ENCODE measurements at regions not wholly inside any gene's neighbourhood (a gene's known extent, or its start where the extent isn't known, plus 50 kb on each side); places are given as distances from the start of the nearest gene placed in this dataset.

- no peak for DNase-seq (ENCODE audit: low read depth in 2 of 2)
Measured at GRCh38 chr4:164405774-164406173, 348.2 kb upstream of the SMIM31 start.

- no peak for DNase-seq (ENCODE audit: low read depth in 2 of 2)
Measured at GRCh38 chr4:164408831-164409230, 345.1 kb upstream of the SMIM31 start.

- no peak for DNase-seq (ENCODE audit: low read depth in 2 of 2)
Measured at GRCh38 chr4:164410401-164410800, 343.5 kb upstream of the SMIM31 start.

GRCh38 chr4:164412246-164412645, 341.7 kb upstream of the SMIM31 start:
- no peak for DNase-seq (ENCODE audit: low read depth in 2 of 2)

GRCh38 chr4:164413743-164414142, 340.2 kb upstream of the SMIM31 start:
- DNase-seq (ENCODE audit: low read depth in 2 of 2), result no peak

GRCh38 chr4:164423819-164424218, 330.1 kb upstream of the SMIM31 start:
- no peak for DNase-seq (ENCODE audit: low read depth in 2 of 2)

GRCh38 chr4:164424846-164425245, 329.1 kb upstream of the SMIM31 start:
- no peak for DNase-seq (ENCODE audit: low read depth in 2 of 2)

GRCh38 chr4:164428561-164428960, 325.4 kb upstream of the SMIM31 start:
- DNase-seq (ENCODE audit: low read depth in 2 of 2), result no peak

GRCh38 chr4:164438321-164438720, 315.6 kb upstream of the SMIM31 start:
- DNase-seq (ENCODE audit: low read depth in 2 of 2), result no peak

GRCh38 chr4:164439037-164439436, 314.9 kb upstream of the SMIM31 start:
- no peak for DNase-seq (ENCODE audit: low read depth in 2 of 2)

GRCh38 chr4:164440199-164440598, 313.7 kb upstream of the SMIM31 start:
- no peak for DNase-seq (ENCODE audit: low read depth in 2 of 2)

GRCh38 chr4:164441109-164441508, 312.8 kb upstream of the SMIM31 start:
- DNase-seq (ENCODE audit: low read depth in 2 of 2), result no peak

- no peak for DNase-seq (ENCODE audit: low read depth in 2 of 2)
Measured at GRCh38 chr4:164442180-164442579, 311.8 kb upstream of the SMIM31 start.

GRCh38 chr4:164446516-164446915, 307.4 kb upstream of the SMIM31 start:
- DNase-seq (ENCODE audit: low read depth in 2 of 2), result no peak

GRCh38 chr4:164461901-164462300, 292.0 kb upstream of the SMIM31 start:
- no peak for DNase-seq (ENCODE audit: low read depth in 2 of 2)

GRCh38 chr4:164462471-164462870, 291.5 kb upstream of the SMIM31 start:
- no peak for DNase-seq (ENCODE audit: low read depth in 2 of 2)

- no peak for DNase-seq (ENCODE audit: low read depth in 2 of 2)
Measured at GRCh38 chr4:164464313-164464712, 289.6 kb upstream of the SMIM31 start.

GRCh38 chr4:164467493-164467892, 286.4 kb upstream of the SMIM31 start:
- DNase-seq (ENCODE audit: low read depth in 2 of 2), result no peak

- DNase-seq (ENCODE audit: low read depth in 2 of 2), result no peak
Measured at GRCh38 chr4:164481306-164482091, 272.4 kb upstream of the SMIM31 start.

- DNase-seq (ENCODE audit: low read depth in 2 of 2), result no peak
Measured at GRCh38 chr4:164482092-164482404, 271.9 kb upstream of the SMIM31 start.

GRCh38 chr4:164482758-164483157, 271.2 kb upstream of the SMIM31 start:
- no peak for DNase-seq (ENCODE audit: low read depth in 2 of 2)

GRCh38 chr4:164483711-164484110, 270.2 kb upstream of the SMIM31 start:
- DNase-seq (ENCODE audit: low read depth in 2 of 2), result no peak

GRCh38 chr4:164484551-164484950, 269.4 kb upstream of the SMIM31 start:
- DNase-seq (ENCODE audit: low read depth in 2 of 2), result no peak

GRCh38 chr4:164485136-164485535, 268.8 kb upstream of the SMIM31 start:
- no peak for DNase-seq (ENCODE audit: low read depth in 2 of 2)

Data from stimulated activated CD4-positive, alpha-beta T cell treated with anti-CD3 and anti-CD28 coated beads, Interleukin-12 subunit alpha, Interleukin-12 subunit beta, amount 100 ng/mL, for 24 hours (primary cell).